ENCODE measurements at regions not wholly inside any gene's neighbourhood (a gene's known extent, or its start where the extent isn't known, plus 50 kb on each side); places are given as distances from the start of the nearest gene placed in this dataset.

DNA sequence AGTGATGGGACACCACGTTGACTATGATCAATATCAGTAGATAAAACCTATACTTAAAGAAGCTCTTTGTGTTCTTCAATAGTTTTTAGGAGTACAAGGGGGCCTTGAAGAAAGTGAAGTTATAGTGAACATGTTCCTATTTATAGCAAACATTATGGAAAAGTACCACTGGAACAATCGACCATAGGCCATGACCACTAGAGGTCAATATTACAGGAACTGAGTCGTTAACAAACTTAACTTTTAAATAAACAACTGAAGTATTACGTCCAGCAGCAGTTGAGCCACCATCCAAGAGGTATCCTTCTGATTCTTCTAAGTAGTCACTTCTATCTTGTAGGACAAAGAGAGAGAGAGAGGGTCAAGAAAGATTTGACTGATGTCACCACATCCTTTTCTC is 391.0 kb upstream of the SLITRK5 start:
- no peaks in the 10 kb centered on the region for H3K27me3 Mint-ChIP-seq (ENCODE audit: low read depth, poor library complexity)
- no peaks in the 10 kb centered on the region for H3K36me3 Mint-ChIP-seq (ENCODE audit: low read depth)
- no peak overlapping the region for H3K4me3 Mint-ChIP-seq
- H3K9me3 Mint-ChIP-seq = no peaks in the 10 kb centered on the region
- no peaks in the 10 kb centered on the region for H3K4me1 Mint-ChIP-seq
- no peak overlapping the region for H3K27ac Mint-ChIP-seq
- TF ChIP-seq, protein P1, sequence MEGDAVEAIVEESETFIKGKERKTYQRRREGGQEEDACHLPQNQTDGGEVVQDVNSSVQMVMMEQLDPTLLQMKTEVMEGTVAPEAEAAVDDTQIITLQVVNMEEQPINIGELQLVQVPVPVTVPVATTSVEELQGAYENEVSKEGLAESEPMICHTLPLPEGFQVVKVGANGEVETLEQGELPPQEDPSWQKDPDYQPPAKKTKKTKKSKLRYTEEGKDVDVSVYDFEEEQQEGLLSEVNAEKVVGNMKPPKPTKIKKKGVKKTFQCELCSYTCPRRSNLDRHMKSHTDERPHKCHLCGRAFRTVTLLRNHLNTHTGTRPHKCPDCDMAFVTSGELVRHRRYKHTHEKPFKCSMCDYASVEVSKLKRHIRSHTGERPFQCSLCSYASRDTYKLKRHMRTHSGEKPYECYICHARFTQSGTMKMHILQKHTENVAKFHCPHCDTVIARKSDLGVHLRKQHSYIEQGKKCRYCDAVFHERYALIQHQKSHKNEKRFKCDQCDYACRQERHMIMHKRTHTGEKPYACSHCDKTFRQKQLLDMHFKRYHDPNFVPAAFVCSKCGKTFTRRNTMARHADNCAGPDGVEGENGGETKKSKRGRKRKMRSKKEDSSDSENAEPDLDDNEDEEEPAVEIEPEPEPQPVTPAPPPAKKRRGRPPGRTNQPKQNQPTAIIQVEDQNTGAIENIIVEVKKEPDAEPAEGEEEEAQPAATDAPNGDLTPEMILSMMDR (IDR thresholded peaks at IDR 0.05) = no peak
- DNase-seq = no peak

DNA sequence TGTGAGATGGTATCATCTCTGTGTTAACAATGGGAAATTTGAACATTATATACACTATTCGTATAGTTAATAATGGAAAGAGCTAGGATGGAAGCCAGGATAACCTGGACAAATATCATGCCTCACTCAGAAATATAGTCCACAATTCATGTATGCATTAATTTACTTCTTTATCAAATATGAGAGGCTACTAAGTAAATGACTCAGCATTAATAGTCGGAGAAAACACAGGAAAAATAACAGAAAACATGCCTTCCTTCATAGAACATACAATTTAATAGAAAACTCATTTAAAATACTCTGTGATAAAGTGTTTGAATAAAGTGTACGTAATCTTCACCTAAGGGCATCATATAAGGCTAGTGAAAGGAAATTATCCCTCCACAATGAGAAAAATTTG is 383.4 kb upstream of the SLITRK5 start:
- H3K4me3 Mint-ChIP-seq = no peak overlapping the region
- H3K9me3 Mint-ChIP-seq = no peaks in the 10 kb centered on the region
- no peaks in the 10 kb centered on the region for H3K27me3 Mint-ChIP-seq (ENCODE audit: low read depth, poor library complexity)
- TF ChIP-seq, protein P1 (IDR thresholded peaks at IDR 0.05) = no peak
- H3K4me1 Mint-ChIP-seq = no peaks in the 10 kb centered on the region
- H3K36me3 Mint-ChIP-seq (ENCODE audit: low read depth) = no peaks in the 10 kb centered on the region
- no peak overlapping the region for H3K27ac Mint-ChIP-seq
- no peak for DNase-seq

DNA sequence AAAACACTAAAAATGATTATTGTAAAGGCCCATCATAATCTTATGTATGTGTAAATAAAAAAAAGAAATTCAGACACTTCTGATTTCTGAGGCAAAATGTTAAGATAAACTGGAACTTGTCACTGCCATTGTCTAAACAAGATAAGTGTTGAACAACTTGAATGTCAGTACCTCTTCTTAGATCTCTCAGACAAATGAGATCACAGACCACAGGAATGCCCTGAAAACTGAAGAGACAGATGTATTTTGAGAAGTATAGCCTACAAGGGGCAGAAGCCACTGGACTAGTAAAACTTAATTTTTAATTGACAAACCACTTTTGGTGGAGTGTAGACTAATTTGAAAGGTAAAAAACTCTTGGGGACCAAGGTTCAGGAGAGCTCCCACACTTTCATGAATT is 375.5 kb upstream of the SLITRK5 start:
- Mint-ChIP-seq H3K4me1 (no peaks in the 10 kb centered on the region), H3K4me3 (no peak overlapping the region), H3K27me3 (ENCODE audit: low read depth, poor library complexity) (no peaks in the 10 kb centered on the region), H3K36me3 (ENCODE audit: low read depth) (no peaks in the 10 kb centered on the region), H3K9me3 (no peaks in the 10 kb centered on the region), H3K27ac (no peak overlapping the region)
- TF ChIP-seq, protein P1 (IDR thresholded peaks at IDR 0.05) = no peak
- no peak for DNase-seq

DNA sequence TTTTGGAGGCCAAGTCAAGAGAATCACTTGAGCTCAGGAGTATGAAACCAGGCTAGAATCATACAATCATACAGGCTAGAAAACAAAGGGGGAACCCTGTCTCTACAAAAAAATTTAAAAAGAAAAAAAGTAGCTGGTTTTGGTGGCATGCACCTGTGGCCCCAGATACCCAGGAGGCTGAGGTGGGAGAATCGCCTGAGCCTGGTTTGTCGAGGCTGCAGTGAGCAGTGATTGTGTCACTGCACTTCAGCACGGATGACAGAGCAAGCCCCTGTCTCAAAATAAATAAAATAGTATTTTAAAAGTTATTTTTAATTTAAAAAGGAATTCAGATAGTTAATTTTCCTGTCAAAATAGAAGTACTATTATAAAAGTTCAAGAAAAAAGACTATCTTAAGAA is 369.1 kb upstream of the SLITRK5 start:
- H3K27me3 Mint-ChIP-seq (ENCODE audit: low read depth, poor library complexity) = no peaks in the 10 kb centered on the region
- TF ChIP-seq, protein P1 (IDR thresholded peaks at IDR 0.05) = no peak
- H3K4me3 Mint-ChIP-seq = no peak overlapping the region
- peaks cover 6% of the 10 kb centered on the region for H3K9me3 Mint-ChIP-seq
- no peak overlapping the region for H3K27ac Mint-ChIP-seq
- no peaks in the 10 kb centered on the region for H3K36me3 Mint-ChIP-seq (ENCODE audit: low read depth)
- no peaks in the 10 kb centered on the region for H3K4me1 Mint-ChIP-seq
- no peak for DNase-seq

DNA sequence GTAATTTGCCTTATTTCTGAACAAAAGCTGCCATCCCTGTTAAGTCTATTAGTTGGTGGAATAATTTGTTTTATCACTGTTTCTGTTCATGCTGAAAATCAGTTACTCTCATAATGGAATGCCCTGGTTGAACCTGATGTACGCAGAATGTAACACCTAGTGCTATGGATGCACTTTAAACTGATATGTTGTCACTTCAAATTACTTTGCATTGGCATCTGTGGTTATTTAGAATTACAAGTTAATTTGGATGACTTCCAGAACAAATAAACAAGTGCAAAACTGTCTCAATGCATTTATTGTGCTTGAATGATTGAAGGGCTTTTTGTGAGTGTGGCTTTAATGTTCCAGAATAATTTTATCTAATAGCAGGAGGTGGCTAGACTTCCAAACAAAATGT is 368.2 kb upstream of the SLITRK5 start:
- TF ChIP-seq, protein P1 (IDR thresholded peaks at IDR 0.05) = no peak
- Mint-ChIP-seq H3K9me3 (peaks cover 6% of the 10 kb centered on the region), H3K27ac (no peak overlapping the region), H3K36me3 (ENCODE audit: low read depth) (no peaks in the 10 kb centered on the region), H3K27me3 (ENCODE audit: low read depth, poor library complexity) (no peaks in the 10 kb centered on the region), H3K4me1 (no peaks in the 10 kb centered on the region), H3K4me3 (no peak overlapping the region)
- no peak for DNase-seq

DNA sequence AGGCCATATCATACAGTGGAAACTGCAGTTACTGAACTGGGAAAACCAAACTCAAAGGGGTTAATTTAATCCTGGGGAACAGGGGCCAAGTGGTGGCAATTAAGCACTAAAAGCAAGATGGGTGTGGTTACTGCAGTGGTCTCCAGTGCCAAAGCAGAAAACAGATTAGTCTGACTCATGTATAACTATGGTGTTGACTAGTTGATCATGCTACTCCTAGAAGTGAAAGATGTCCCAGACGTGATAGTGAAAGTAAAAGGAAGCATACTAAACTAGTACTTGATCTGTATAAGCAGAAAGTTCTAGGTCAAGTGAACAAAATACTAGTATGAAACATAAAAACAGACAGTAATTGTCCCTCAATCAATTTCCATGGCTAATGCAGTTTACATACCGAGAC is 360.0 kb upstream of the SLITRK5 start:
- Mint-ChIP-seq H3K9me3 (no peaks in the 10 kb centered on the region), H3K36me3 (ENCODE audit: low read depth) (no peaks in the 10 kb centered on the region), H3K27me3 (ENCODE audit: low read depth, poor library complexity) (no peaks in the 10 kb centered on the region), H3K27ac (no peak overlapping the region), H3K4me3 (no peak overlapping the region), H3K4me1 (no peaks in the 10 kb centered on the region)
- no peak for DNase-seq
- TF ChIP-seq, protein P1 (IDR thresholded peaks at IDR 0.05) = no peak
